Right lobe of liver (tissue), 6 donors: ENCODE measurements at regions not wholly inside any gene's neighbourhood (a gene's known extent, or its start where the extent isn't known, plus 50 kb on each side); places are given as distances from the start of the nearest gene placed in this dataset.

Experiments
- ATAC-seq, 4 donors: fragments of 200-7000 bp; cut with Tn5 transposase; one replicate each; pipeline ENCODE4 v1.9.1; 2020; ENCODE audit warnings: mild to moderate bottlenecking in 4 of 4, moderate library complexity in 4 of 4
- DNase-seq, 3 donors: peaks; one replicate each; pipeline ENCODE4 v3.0.0-alpha.2; 2020
- H3K27ac ChIP-seq, 3 donors: fragments of 200-600 bp; one replicate each; pipeline ENCODE4 v1.8.0; 2022
- H3K27me3 ChIP-seq, 2 donors: fragments of 200-600 bp; one replicate each; pipeline ENCODE4 v1.8.0; 2022
- H3K36me3 ChIP-seq, 4 donors: fragments of 200-600 bp; sonication (generic) in 1 of 4; one replicate each; pipeline versions ENCODE4 v1.5.1 to v1.8.0; 2017 to 2022; ENCODE audit warnings: control low read depth in 1 of 4
- H3K4me1 ChIP-seq, 4 donors: fragments of 200-600 bp; sonication (generic) in 1 of 4; one replicate each; pipeline versions ENCODE4 v1.5.1 to v1.8.0; 2017 to 2022; ENCODE audit warnings: control low read depth in 1 of 4
- H3K4me3 ChIP-seq, 3 donors: fragments of 200-600 bp; one replicate each; pipeline ENCODE4 v1.8.0; 2022
- H3K9me3 ChIP-seq, 4 donors: fragments of 200-600 bp; sonication (generic) in 1 of 4; one replicate each; pipeline versions ENCODE4 v1.5.1 to v1.8.0; 2017 to 2022; ENCODE audit warnings: control low read depth in 1 of 4
- CTCF ChIP-seq, 4 donors: fragments of 200-600 bp in 3 of 4; fragments of 450-650 bp in 1 of 4; IDR thresholded peaks; one replicate each; pipeline versions ENCODE4 v1.5.1 to v1.8.0; 2016 to 2022; ENCODE audit warnings: antibody characterized with exemption in 4 of 4, mild to moderate bottlenecking in 2 of 4
- POLR2A ChIP-seq: fragments of 450-650 bp; IDR thresholded peaks from one replicate; pipeline ENCODE4 v1.6.1; 2017; ENCODE audit warnings: antibody characterized with exemption, mild to moderate bottlenecking
- WGBS: methylation state at CpG from one replicate; pipeline ENCODE4 v1.1.6; 2018; ENCODE audit warnings: low coverage, low lambda C conversion rate; ENCODE audit not compliant: insufficient coverage; ENCODE audit errors: missing lambda C conversion rate; 5-methylcytosine and 5-hydroxymethylcytosine counted together
- intact Hi-C, 2 donors: fragments of 100-400 bp; cut with DNase I; formaldehyde crosslinking; loops; one replicate each; pipeline versions ENCODE4 v1.11.2 to v1.14.1; 2022
- donor health status: DM: no; HTN: yes; CAD: no.
- donor health status: DM: no; HTN: no; CAD: no.
- donor health status: DM: no; HTN: no; CAD: no.
- donor health status: DM: no; HTN: yes; CAD: no.
- donor health status: DM: no; HTN: yes; CAD: no.

DNA sequence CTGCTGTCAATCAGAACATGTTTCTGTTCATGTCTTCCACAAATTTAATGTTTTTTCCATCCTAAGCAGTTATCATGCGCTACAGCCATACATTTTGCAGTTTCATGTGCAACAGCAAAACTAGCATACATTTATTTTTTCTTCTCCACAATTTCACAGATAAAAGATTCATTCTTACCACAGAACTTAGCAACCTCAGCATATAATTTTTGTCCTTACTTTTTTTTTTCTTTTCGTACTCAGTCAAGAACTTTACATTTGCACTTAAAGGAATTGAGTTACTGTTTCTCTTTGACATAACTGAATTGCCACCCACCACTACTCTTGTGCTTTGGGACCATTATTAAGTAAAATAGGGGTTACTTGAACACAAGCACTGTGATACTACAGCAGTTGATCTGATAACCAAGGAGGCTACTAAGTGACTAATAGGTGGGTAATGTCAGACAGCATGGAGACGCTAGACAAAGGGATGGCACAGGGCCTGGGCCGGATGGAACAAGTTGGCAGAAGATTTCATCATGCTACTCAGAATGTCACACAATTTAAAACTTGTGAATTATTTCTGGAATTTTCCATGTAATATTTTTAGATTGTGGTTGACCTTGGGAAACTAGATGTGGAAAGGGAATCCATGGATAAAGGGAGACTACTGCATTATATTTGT, 50.2 kb upstream of the LHX8 start:
- DNase-seq: no peak
- H3K36me3 ChIP-seq: no peaks in the 10 kb centered on the region
- ATAC-seq: no peak
- 31% methylated on average over 4 of the region's 4 CpGs for WGBS
- H3K27me3 ChIP-seq: no peaks in the 10 kb centered on the region
- H3K27ac ChIP-seq: no peak overlapping the region
- no peaks in the 10 kb centered on the region for H3K4me1 ChIP-seq
- intact Hi-C loops: no loop called here
- no peaks in the 10 kb centered on the region for H3K9me3 ChIP-seq
- no peak overlapping the region for H3K4me3 ChIP-seq
- TF ChIP-seq CTCF (IDR thresholded peaks at IDR 0.05) (no peak), POLR2A (no peak)
